ENCODE measurements at regions not wholly inside any gene's neighbourhood (a gene's known extent, or its start where the extent isn't known, plus 50 kb on each side); places are given as distances from the start of the nearest gene placed in this dataset.

- Mint-ChIP-seq H3K36me3 (ENCODE audit: low read depth) (no peaks in the 10 kb centered on the region), H3K9me3 (no peaks in the 10 kb centered on the region), H3K4me3 (no peak overlapping the region), H3K4me1 (no peaks in the 10 kb centered on the region), H3K27me3 (no peaks in the 10 kb centered on the region), H3K27ac (no peak overlapping the region)
- ChIA-PET CTCF (no interaction called here), POLR2A (no interaction called here)
- ATAC-seq (ENCODE audit: low read depth) (no peak), DNase-seq (no peak)
- no peak for TF ChIP-seq CTCF (IDR thresholded peaks at IDR 0.05)
- intact Hi-C loops (cut with micrococcal nuclease) = no loop called here
Measured at GRCh38 chr1:60153961-60154360, 80.4 kb upstream of the C1orf87 start.

- Mint-ChIP-seq H3K27me3 (no peaks in the 10 kb centered on the region), H3K4me1 (no peaks in the 10 kb centered on the region), H3K9me3 (no peaks in the 10 kb centered on the region), H3K4me3 (no peak overlapping the region), H3K27ac (no peak overlapping the region), H3K36me3 (ENCODE audit: low read depth) (no peaks in the 10 kb centered on the region)
- POLR2A ChIA-PET = no interaction called here
- DNase-seq = no peak
- ATAC-seq (ENCODE audit: low read depth) = no peak
- TF ChIP-seq CTCF (IDR thresholded peaks at IDR 0.05) = no peak
- intact Hi-C loops (cut with micrococcal nuclease) = no loop called here
- CTCF ChIA-PET = no interaction called here
Measured at GRCh38 chr1:60152891-60153290, 79.3 kb upstream of the C1orf87 start.

GRCh38 chr1:60151311-60151710 lies 77.7 kb upstream of the C1orf87 start:
- POLR2A ChIA-PET = no interaction called here
- no peak for TF ChIP-seq CTCF (IDR thresholded peaks at IDR 0.05)
- H3K4me3 Mint-ChIP-seq = no peak overlapping the region
- no peaks in the 10 kb centered on the region for H3K27me3 Mint-ChIP-seq
- H3K4me1 Mint-ChIP-seq = no peaks in the 10 kb centered on the region
- no peaks in the 10 kb centered on the region for H3K36me3 Mint-ChIP-seq (ENCODE audit: low read depth)
- H3K27ac Mint-ChIP-seq = no peak overlapping the region
- CTCF ChIA-PET = no interaction called here
- ATAC-seq (ENCODE audit: low read depth) (no peak), DNase-seq (no peak)
- intact Hi-C loops (cut with micrococcal nuclease) = no loop called here
- no peaks in the 10 kb centered on the region for H3K9me3 Mint-ChIP-seq

GRCh38 chr1:60149251-60149650 lies 75.7 kb upstream of the C1orf87 start:
- ChIA-PET CTCF (no interaction called here), POLR2A (no interaction called here)
- no peaks in the 10 kb centered on the region for H3K9me3 Mint-ChIP-seq
- H3K27ac Mint-ChIP-seq = no peak overlapping the region
- no peaks in the 10 kb centered on the region for H3K36me3 Mint-ChIP-seq (ENCODE audit: low read depth)
- no peak for TF ChIP-seq CTCF (IDR thresholded peaks at IDR 0.05)
- H3K4me1 Mint-ChIP-seq = no peaks in the 10 kb centered on the region
- ATAC-seq (ENCODE audit: low read depth) (no peak), DNase-seq (no peak)
- H3K27me3 Mint-ChIP-seq = no peaks in the 10 kb centered on the region
- H3K4me3 Mint-ChIP-seq = no peak overlapping the region
- intact Hi-C loops (cut with micrococcal nuclease) = no loop called here

- no peak for TF ChIP-seq CTCF (IDR thresholded peaks at IDR 0.05)
- Mint-ChIP-seq H3K4me1 (no peaks in the 10 kb centered on the region), H3K36me3 (ENCODE audit: low read depth) (no peaks in the 10 kb centered on the region), H3K27ac (no peak overlapping the region), H3K9me3 (no peaks in the 10 kb centered on the region), H3K4me3 (no peak overlapping the region), H3K27me3 (no peaks in the 10 kb centered on the region)
- DNase-seq (no peak), ATAC-seq (ENCODE audit: low read depth) (no peak)
- POLR2A ChIA-PET = no interaction called here
- CTCF ChIA-PET = no interaction called here
- intact Hi-C loops (cut with micrococcal nuclease) = no loop called here
Measured at GRCh38 chr1:60146884-60147283, 73.3 kb upstream of the C1orf87 start.
